ENCODE measurements at regions not wholly inside any gene's neighbourhood (a gene's known extent, or its start where the extent isn't known, plus 50 kb on each side); places are given as distances from the start of the nearest gene placed in this dataset.

GRCh38 chr19:30165228-30165813, 206.9 kb upstream of the ZNF536 start:
- peaks cover 20% of the 10 kb centered on the region for H3K9me3 Mint-ChIP-seq (ENCODE audit: unreplicated experiment)
- no peak for DNase-seq (ENCODE audit: unreplicated experiment)
- intact Hi-C loops (cut with micrococcal nuclease): no loop called here
- H3K4me3 Mint-ChIP-seq (ENCODE audit: unreplicated experiment): no peak overlapping the region
- H3K27ac Mint-ChIP-seq (ENCODE audit: low read depth, unreplicated experiment): no peak overlapping the region
- H3K36me3 Mint-ChIP-seq (ENCODE audit: insufficient read depth, unreplicated experiment): no peaks in the 10 kb centered on the region
- TF ChIP-seq CTCF (IDR thresholded peaks at IDR 0.05; ENCODE audit: unreplicated experiment): no peak
- H3K27me3 Mint-ChIP-seq (ENCODE audit: insufficient read depth, unreplicated experiment): no peaks in the 10 kb centered on the region
- POLR2A ChIA-PET: no interaction called here
- H3K4me1 Mint-ChIP-seq (ENCODE audit: insufficient read depth, unreplicated experiment): no peaks in the 10 kb centered on the region
- CTCF ChIA-PET: interaction anchor here (1.0 kb wide), 1 partner anchor 449 kb away, joined by 3 read pairs; no protein-coding TSS in a partner anchor
- BruUV-seq (replicated peaks): no TSS peak

GRCh38 chr19:30167206-30167868, 204.8 kb upstream of the ZNF536 start:
- BruUV-seq (replicated peaks): no TSS peak
- Mint-ChIP-seq H3K36me3 (ENCODE audit: insufficient read depth, unreplicated experiment) (no peaks in the 10 kb centered on the region), H3K27ac (ENCODE audit: low read depth, unreplicated experiment) (no peak overlapping the region), H3K27me3 (ENCODE audit: insufficient read depth, unreplicated experiment) (no peaks in the 10 kb centered on the region), H3K4me1 (ENCODE audit: insufficient read depth, unreplicated experiment) (no peaks in the 10 kb centered on the region), H3K4me3 (ENCODE audit: unreplicated experiment) (no peak overlapping the region), H3K9me3 (ENCODE audit: unreplicated experiment) (peaks cover 14% of the 10 kb centered on the region)
- no peak for DNase-seq (ENCODE audit: unreplicated experiment)
- no peak for TF ChIP-seq CTCF (IDR thresholded peaks at IDR 0.05; ENCODE audit: unreplicated experiment)
- intact Hi-C loops (cut with micrococcal nuclease): no loop called here
- ChIA-PET POLR2A (no interaction called here), CTCF (no interaction called here)

GRCh38 chr19:30167976-30168635, 204.1 kb upstream of the ZNF536 start:
- no TSS peak for BruUV-seq (replicated peaks)
- no peaks in the 10 kb centered on the region for H3K4me1 Mint-ChIP-seq (ENCODE audit: insufficient read depth, unreplicated experiment)
- H3K27ac Mint-ChIP-seq (ENCODE audit: low read depth, unreplicated experiment): no peak overlapping the region
- ChIA-PET POLR2A (no interaction called here), CTCF (interaction anchor here (0.6 kb wide), 1 partner anchor 1612 kb away, joined by 4 read pairs; no protein-coding TSS in a partner anchor)
- intact Hi-C loops (cut with micrococcal nuclease): no loop called here
- H3K4me3 Mint-ChIP-seq (ENCODE audit: unreplicated experiment): no peak overlapping the region
- no peaks in the 10 kb centered on the region for H3K36me3 Mint-ChIP-seq (ENCODE audit: insufficient read depth, unreplicated experiment)
- no peak for TF ChIP-seq CTCF (IDR thresholded peaks at IDR 0.05; ENCODE audit: unreplicated experiment)
- no peaks in the 10 kb centered on the region for H3K27me3 Mint-ChIP-seq (ENCODE audit: insufficient read depth, unreplicated experiment)
- DNase-seq (ENCODE audit: unreplicated experiment): no peak
- H3K9me3 Mint-ChIP-seq (ENCODE audit: unreplicated experiment): peaks cover 6% of the 10 kb centered on the region

GRCh38 chr19:30168760-30169159, 203.4 kb upstream of the ZNF536 start:
- no TSS peak for BruUV-seq (replicated peaks)
- intact Hi-C loops (cut with micrococcal nuclease): no loop called here
- Mint-ChIP-seq H3K4me3 (ENCODE audit: unreplicated experiment) (no peak overlapping the region), H3K27ac (ENCODE audit: low read depth, unreplicated experiment) (no peak overlapping the region), H3K27me3 (ENCODE audit: insufficient read depth, unreplicated experiment) (no peaks in the 10 kb centered on the region), H3K9me3 (ENCODE audit: unreplicated experiment) (no peaks in the 10 kb centered on the region), H3K36me3 (ENCODE audit: insufficient read depth, unreplicated experiment) (no peaks in the 10 kb centered on the region), H3K4me1 (ENCODE audit: insufficient read depth, unreplicated experiment) (no peaks in the 10 kb centered on the region)
- ChIA-PET POLR2A (no interaction called here), CTCF (interaction anchor here (0.6 kb wide), 1 partner anchor 1612 kb away, joined by 4 read pairs; no protein-coding TSS in a partner anchor)
- no peak for DNase-seq (ENCODE audit: unreplicated experiment)
- no peak for TF ChIP-seq CTCF (IDR thresholded peaks at IDR 0.05; ENCODE audit: unreplicated experiment)
